NB4 (cell line): ENCODE measurements at regions not wholly inside any gene's neighbourhood (a gene's known extent, or its start where the extent isn't known, plus 50 kb on each side); places are given as distances from the start of the nearest gene placed in this dataset.

ENCODE experiments used
- DNase-seq: peaks from one replicate; pipeline ENCODE4 v3.0.0; 2010; ENCODE audit warnings: low read depth
- H3K4me3 ChIP-seq: one replicate; pipeline ENCODE4 v1.5.1; 2011; ENCODE audit warnings: mild to moderate bottlenecking, low read depth, low read length, moderate library complexity
- CTCF ChIP-seq: IDR thresholded peaks from one replicate; pipeline ENCODE4 v1.5.1; 2012; ENCODE audit warnings: low read depth, low read length
- MAX ChIP-seq: IDR thresholded peaks from 2 replicates; pipeline ENCODE4 v1.6.1; 2011; ENCODE audit warnings: low read depth, low read length
- MYC ChIP-seq: IDR thresholded peaks from 2 replicates; pipeline ENCODE4 v1.6.1; 2011; ENCODE audit warnings: low read depth, low read length
- POLR2A ChIP-seq: IDR thresholded peaks from 2 replicates; pipeline ENCODE4 v1.6.1; 2011; ENCODE audit warnings: mild to moderate bottlenecking; ENCODE audit not compliant: insufficient read length; ENCODE audit errors: extremely low read depth

GRCh38 chr2:215833531-215834162, 179.7 kb downstream of the MREG start:
- TF ChIP-seq CTCF: no peak
- TF ChIP-seq MAX: peak; percentile 14; the same call in 1 of the 2 replicates
- no peak overlapping the region for H3K4me3 ChIP-seq
- peak; percentile 20 for DNase-seq

- no peak overlapping the region for H3K4me3 ChIP-seq
- TF ChIP-seq POLR2A: no peak
- TF ChIP-seq MYC: no peak
- no peak for TF ChIP-seq CTCF
- TF ChIP-seq MAX: no peak
- no peak for DNase-seq
These were observed 180.6 kb downstream of the MREG start for GRCh38 chr2:215832791-215833190.

- H3K4me3 ChIP-seq: no peak overlapping the region
- no peak for DNase-seq
- TF ChIP-seq MAX (no peak), POLR2A (no peak), CTCF (no peak), MYC (no peak)
These were observed 181.9 kb downstream of the MREG start for GRCh38 chr2:215831296-215831913.

- DNase-seq: peak; percentile 23
- no peak overlapping the region for H3K4me3 ChIP-seq
- TF ChIP-seq MYC (no peak), MAX (no peak), CTCF (no peak), POLR2A (no peak)
These were observed 183.0 kb downstream of the MREG start for GRCh38 chr2:215830304-215830703.

GRCh38 chr2:215829261-215829660, 184.1 kb downstream of the MREG start:
- no peak for DNase-seq
- TF ChIP-seq MYC (no peak), MAX (no peak), POLR2A (no peak), CTCF (no peak)
- no peak overlapping the region for H3K4me3 ChIP-seq
